HCT116 (cell line): ENCODE measurements at regions not wholly inside any gene's neighbourhood (a gene's known extent, or its start where the extent isn't known, plus 50 kb on each side); places are given as distances from the start of the nearest gene placed in this dataset.

Experiments
- EZH2phosphoT487 ChIP-seq: fragments of 200-600 bp; IDR thresholded peaks from 2 replicates; pipeline ENCODE4 v1.6.1; 2018; ENCODE audit warnings: antibody characterized with exemption, borderline replicate concordance
- SRF ChIP-seq: IDR thresholded peaks from 2 replicates; pipeline ENCODE4 v1.6.1; 2012; ENCODE audit warnings: low read depth
- YY1 ChIP-seq: IDR thresholded peaks from 2 replicates; pipeline ENCODE4 v1.6.1; 2011; ENCODE audit warnings: low read length, low read depth, moderate library complexity, mild to moderate bottlenecking; ENCODE audit not compliant: insufficient replicate concordance; ENCODE audit errors: extremely low read depth
- ZNF274 ChIP-seq: fragments of 200-500 bp; sonication (Bioruptor generic); IDR thresholded peaks from 2 replicates; pipeline ENCODE4 v1.6.1; 2014; ENCODE audit warnings: mild to moderate bottlenecking, low read depth, low read length, inconsistent platforms
- TF ChIP-seq, protein P1 (sequence below), 3 experiments: fragments of 200-600 bp in 1 of 3; sonication (generic) in 1 of 3; IDR thresholded peaks in 2 of 3; conservative IDR thresholded peaks in 1 of 3; 2 replicates each; pipeline ENCODE4 v1.5.1; 2012 to 2017; ENCODE audit warnings: low read depth in 2 of 3, low read length in 2 of 3, antibody characterized with exemption in 1 of 3, borderline replicate concordance in 1 of 3, control low read depth in 1 of 3, mild to moderate bottlenecking in 1 of 3, mixed read lengths in 1 of 3, mixed run types in 1 of 3, moderate library complexity in 1 of 3; ENCODE audit not compliant: insufficient read depth in 1 of 3
- TF ChIP-seq, protein P2 (sequence below): IDR thresholded peaks from 2 replicates; pipeline ENCODE4 v1.6.1; 2012; ENCODE audit warnings: low read depth

DNA sequence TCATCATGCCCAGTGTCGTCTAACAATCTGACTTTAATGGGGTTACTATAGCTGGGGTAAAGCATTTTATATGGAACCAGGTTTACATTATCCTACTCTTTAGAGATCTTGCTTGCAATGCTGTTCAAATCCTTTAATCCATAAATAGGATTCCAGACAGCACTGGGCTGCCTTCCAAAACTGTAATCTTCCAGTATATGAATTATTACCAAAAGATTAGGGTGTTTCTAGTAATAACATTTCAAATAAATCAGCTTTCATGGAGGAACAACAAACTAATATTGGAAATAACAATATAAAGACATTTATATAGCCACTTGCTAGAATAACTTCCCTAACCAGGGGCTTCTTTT lies 88.6 kb upstream of the PLXNA2 start:
- no peak for TF ChIP-seq SRF
- no peak for TF ChIP-seq EZH2phosphoT487
- TF ChIP-seq ZNF274: no peak
- TF ChIP-seq, protein P1, sequence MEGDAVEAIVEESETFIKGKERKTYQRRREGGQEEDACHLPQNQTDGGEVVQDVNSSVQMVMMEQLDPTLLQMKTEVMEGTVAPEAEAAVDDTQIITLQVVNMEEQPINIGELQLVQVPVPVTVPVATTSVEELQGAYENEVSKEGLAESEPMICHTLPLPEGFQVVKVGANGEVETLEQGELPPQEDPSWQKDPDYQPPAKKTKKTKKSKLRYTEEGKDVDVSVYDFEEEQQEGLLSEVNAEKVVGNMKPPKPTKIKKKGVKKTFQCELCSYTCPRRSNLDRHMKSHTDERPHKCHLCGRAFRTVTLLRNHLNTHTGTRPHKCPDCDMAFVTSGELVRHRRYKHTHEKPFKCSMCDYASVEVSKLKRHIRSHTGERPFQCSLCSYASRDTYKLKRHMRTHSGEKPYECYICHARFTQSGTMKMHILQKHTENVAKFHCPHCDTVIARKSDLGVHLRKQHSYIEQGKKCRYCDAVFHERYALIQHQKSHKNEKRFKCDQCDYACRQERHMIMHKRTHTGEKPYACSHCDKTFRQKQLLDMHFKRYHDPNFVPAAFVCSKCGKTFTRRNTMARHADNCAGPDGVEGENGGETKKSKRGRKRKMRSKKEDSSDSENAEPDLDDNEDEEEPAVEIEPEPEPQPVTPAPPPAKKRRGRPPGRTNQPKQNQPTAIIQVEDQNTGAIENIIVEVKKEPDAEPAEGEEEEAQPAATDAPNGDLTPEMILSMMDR (IDR thresholded peaks at IDR 0.05 in 2 of 3, conservative IDR thresholded peaks at IDR 0.05 in 1 of 3; ENCODE audit: borderline replicate concordance in 1 of 3, insufficient read depth in 1 of 3, low read depth in 2 of 3, low read length in 2 of 3): no peak
- TF ChIP-seq, protein P2, sequence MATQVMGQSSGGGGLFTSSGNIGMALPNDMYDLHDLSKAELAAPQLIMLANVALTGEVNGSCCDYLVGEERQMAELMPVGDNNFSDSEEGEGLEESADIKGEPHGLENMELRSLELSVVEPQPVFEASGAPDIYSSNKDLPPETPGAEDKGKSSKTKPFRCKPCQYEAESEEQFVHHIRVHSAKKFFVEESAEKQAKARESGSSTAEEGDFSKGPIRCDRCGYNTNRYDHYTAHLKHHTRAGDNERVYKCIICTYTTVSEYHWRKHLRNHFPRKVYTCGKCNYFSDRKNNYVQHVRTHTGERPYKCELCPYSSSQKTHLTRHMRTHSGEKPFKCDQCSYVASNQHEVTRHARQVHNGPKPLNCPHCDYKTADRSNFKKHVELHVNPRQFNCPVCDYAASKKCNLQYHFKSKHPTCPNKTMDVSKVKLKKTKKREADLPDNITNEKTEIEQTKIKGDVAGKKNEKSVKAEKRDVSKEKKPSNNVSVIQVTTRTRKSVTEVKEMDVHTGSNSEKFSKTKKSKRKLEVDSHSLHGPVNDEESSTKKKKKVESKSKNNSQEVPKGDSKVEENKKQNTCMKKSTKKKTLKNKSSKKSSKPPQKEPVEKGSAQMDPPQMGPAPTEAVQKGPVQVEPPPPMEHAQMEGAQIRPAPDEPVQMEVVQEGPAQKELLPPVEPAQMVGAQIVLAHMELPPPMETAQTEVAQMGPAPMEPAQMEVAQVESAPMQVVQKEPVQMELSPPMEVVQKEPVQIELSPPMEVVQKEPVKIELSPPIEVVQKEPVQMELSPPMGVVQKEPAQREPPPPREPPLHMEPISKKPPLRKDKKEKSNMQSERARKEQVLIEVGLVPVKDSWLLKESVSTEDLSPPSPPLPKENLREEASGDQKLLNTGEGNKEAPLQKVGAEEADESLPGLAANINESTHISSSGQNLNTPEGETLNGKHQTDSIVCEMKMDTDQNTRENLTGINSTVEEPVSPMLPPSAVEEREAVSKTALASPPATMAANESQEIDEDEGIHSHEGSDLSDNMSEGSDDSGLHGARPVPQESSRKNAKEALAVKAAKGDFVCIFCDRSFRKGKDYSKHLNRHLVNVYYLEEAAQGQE: no peak
- TF ChIP-seq YY1: no peak
